Hematopoietic multipotent progenitor cell treated with erythropoietin and hydrocortisone succinate and interleukin-3 and kit ligand, for 15 days (in vitro differentiated cells): ENCODE measurements at regions not wholly inside any gene's neighbourhood (a gene's known extent, or its start where the extent isn't known, plus 50 kb on each side); places are given as distances from the start of the nearest gene placed in this dataset.

Experiments
- DNase-seq: peaks from one replicate; pipeline ENCODE4 v3.0.0-alpha.2; 2015; ENCODE audit warnings: low spot score

DNA sequence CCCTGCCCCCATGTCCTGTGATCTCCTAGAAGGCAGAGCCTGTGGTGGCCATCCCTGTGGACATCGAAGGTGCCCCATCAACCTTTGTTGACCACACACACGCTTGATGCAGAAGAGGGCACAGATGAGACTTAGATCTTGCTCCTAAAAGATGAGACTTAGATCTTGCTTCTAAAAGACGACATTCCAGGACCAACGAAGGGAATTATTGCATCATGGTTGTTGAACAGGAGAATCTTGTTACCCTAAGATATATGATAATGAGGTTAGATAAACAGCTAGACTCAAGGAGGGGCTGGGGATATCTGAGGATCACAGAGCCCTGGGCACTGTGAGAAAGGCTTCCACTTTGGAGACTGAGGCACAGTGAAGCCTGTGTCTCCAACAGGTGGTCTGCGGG is 91.1 kb upstream of the WSCD2 start:
- DNase-seq, result no peak

DNA sequence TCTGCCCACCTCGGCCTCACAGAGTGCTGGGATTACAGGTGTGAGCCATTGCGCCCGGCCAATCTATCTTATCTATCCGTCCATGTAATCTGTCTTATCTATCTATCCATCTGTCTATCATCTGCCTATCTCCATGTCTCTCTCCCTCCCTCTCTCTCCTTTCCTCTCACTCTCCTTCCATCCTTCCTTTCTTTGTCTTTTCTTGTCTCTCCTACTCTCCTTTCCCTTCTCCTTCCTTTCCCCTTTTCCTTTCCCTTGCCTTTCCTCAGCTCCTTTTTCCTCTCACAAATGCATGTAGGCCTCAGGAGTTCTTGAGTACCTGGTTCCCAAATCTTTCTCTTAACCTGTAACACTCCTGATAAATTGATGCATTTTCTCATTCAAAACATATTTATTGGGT is 89.3 kb upstream of the WSCD2 start:
- DNase-seq, result no peak

DNA sequence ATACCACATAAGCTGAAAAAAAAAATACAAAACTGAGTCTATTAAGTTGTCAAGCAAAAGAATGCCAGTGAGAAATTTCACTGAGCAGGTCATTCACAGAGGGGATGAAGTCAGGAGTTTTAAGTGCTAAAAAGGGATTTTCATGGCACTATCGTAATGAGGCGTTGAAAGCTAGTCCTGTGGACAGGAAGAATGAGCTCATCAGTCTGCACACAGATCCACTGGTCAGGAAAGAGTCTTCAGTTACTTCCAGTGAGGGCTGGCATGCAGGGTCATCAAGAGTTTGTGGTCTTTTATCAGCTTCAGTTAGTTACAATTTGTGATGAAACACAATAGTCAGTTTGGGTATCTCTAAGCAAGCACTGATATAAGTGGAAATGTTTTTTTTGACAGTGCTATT is 88.1 kb upstream of the WSCD2 start:
- no peak for DNase-seq

DNA sequence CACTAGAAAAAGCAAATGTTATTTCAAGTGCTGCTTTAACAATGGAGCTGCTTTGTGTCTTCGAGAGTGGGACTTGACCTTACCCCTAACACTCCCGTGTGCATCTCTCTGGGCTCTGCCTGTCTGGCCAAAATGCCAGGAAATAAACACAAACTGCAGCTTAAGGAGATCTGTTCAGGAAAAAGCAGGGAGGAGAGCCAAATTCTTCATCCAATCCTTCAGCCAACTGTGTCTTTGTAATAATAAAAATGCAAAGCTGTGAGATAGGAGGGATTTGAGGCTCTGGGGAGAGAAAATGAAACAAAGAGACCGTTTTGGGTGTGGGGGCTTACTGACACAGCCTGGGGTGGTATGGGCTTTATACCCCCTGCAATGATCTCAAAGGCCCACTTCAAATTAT is 85.8 kb upstream of the WSCD2 start:
- DNase-seq, result no peak

DNA sequence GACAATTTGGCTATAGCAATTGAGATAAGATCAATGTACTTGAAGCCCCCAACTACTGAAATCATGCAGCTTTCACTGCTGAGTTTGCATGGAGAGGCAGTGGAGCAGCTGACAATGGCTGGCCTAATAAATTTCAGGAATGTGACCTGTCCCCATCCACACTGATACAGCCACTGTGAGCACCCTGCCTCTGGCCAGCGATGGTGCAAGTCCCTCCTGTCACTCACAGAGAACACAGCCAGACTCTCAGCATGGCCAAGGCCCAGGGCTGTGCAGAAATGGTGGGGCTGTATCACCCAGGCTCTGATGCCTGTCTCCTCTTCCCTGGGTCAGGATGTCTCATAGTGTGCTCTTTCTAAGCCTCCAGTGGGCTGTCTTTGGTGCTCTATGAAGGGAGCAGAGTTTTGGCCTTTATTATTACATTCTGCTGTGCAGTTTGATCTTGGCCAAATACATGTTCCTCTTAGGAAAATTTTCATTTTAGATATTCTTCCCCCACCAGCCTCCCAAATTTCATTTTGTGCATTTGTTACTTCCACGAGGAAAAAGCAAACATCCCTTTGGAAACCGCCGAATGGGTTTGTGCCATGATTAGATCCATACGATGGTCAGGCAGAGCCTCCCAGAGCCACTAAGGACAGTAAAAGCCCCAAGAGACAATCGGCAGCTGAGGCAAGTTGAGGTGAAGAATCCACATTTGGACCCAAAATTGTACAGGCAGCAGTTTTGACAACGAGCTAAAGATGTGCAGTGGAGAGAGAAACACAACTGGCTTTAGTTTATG is 85.1 kb upstream of the WSCD2 start:
- no peak for DNase-seq

DNA sequence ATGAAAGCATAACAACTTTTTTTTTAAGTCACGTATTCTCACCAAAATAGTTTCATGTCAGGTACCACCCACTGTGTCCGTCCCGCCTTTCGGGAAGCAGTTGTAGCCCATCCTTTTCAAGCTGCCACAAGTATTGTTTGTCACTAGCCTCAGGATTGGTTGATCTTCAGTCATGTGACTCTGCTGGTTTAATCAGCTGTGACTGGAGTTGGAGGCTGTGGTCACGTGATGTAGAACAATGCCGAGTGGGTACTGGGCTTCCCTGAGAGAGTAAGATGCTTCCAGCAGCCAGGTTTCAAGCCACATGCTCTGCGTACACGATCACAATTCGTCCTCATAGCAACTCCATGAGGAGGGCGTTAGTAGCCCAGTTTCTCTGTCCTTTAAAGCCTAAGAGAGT is 83.0 kb upstream of the WSCD2 start:
- DNase-seq, result no peak

DNA sequence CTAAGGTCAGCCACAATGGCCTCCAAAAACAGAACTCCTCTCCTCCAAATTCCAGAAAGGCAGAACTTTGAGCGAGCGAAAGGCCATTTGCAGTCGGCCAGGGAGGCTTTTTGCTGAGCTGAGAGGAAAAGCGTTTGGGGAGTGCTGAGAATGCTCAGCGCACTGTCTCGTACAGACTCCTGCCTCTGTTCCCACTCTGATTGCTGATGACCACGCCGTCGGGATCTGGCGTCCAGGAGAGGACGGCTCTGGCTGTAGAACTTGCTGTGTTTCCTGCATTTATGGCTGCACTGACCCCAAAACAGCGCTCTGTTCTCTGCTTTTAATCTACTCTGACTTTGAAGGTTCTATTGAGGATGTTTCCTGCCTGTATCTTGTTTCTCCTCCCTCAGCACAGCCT is 82.4 kb upstream of the WSCD2 start:
- DNase-seq, result no peak

DNA sequence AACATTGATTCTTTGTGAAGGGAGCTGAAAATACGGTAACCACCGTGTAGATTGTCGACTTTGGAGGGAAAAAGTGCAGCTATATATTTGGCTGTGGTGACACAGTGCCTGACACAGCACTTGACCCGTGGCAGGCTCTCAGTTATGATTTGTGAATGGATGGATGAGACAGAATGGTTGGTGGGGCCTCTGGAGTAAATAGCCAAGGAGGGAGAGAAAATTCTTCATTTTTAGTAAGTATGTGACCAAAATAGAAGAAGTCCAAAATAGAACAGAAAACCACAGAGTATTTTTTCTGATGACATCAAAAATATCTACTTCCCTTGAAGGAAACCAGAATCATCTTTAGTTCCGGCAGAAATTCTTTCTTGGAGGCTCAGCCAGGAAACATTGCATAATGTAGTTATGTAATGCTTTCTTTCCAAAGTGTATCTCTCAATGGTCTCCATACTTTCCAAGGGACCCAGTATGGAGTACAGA is 82.0 kb upstream of the WSCD2 start:
- DNase-seq, result no peak

DNA sequence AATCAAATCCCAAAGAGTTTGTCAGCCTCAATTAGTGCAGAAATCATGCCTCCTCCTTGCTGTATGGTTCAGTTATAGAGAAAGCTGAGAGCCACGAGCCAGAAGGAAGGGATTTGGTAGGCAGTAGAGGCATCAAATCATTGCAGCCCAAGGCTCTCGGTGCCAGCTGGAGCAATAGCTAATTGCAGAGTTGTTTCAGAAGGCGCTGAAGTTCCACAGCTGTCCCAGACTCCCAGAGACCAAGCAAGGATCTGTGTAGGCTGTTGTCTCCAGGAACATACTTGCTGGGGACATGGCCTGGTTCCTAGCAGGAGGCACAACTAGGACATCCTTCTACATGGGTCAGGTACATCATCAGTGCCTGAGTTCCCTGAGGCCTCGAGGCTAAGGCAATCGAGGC is 80.4 kb upstream of the WSCD2 start:
- DNase-seq, result no peak

DNA sequence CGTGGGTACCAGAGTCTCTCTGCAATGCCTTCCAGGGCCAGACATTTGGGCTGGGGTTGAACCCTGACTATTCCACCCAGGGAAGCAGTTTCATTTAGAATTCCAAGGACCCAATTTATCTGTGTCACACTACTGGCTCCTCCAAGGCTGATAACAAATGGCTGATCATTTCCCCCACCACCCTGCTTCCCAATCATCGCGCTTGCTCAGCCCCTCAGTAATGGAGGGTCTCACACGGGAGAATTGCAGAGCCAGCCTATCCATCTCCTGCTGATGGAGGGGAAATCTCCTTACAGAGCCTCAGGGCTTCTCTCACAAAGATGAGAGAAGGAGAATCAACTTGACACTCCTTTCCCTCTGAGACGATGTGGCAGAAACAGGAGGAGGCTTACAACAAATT is 78.4 kb upstream of the WSCD2 start:
- no peak for DNase-seq

DNA sequence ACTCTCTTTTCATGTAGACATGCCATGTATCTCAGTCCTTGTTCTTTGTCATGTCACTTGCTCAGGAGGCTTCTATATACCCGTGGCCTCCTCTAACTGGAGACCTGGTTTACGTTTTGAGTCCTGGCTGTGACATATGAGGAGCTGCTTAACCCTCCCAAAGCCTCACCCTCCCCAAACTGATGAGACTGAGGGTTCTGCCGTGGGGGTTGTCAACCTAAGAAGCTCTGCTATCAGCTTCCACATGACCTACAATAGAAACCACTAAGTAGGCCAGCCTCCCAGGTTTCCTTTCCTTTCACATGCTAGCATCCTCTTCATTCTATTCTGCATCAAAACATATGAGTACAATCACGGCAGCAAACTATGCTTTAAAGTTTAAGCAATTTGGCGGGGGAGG is 76.8 kb upstream of the WSCD2 start:
- no peak for DNase-seq

DNA sequence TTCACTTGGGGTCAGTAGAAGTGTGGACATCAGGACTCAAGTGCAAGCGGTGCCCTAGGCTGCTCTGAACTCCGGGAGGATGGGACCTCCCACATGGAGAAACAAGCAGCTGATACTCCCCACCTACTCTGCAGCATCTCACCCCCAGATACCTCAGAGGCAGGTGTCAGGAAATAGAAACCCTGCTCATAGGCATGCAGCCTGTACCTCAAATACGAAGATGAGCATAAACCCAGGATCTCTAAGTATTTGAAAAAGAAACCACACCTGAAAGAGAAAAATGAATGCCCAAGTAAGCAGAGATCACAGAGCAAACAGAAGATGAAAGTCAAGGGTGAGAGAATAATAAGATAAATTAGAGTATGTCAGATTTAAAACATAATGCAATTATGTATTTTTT is 75.6 kb upstream of the WSCD2 start:
- DNase-seq, result no peak

DNA sequence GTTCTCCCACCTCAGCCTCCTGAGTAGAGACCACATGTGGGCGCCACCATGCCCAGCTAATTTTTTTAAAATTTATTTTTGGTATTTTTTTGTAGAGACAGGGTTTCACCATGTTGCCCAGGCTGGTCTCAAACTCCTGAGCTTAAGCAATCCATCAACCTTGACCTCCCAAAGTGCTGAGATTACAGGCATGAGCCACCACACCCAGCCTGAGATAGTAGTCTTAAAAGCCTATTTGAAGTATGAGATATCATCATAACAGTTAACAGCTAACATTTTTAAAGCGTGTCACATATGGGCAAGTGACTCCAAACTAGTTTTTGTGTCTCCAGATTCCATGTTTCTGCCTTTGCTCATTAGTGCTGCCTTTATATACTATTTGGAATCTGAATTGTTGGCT is 74.6 kb upstream of the WSCD2 start:
- DNase-seq, result no peak

DNA sequence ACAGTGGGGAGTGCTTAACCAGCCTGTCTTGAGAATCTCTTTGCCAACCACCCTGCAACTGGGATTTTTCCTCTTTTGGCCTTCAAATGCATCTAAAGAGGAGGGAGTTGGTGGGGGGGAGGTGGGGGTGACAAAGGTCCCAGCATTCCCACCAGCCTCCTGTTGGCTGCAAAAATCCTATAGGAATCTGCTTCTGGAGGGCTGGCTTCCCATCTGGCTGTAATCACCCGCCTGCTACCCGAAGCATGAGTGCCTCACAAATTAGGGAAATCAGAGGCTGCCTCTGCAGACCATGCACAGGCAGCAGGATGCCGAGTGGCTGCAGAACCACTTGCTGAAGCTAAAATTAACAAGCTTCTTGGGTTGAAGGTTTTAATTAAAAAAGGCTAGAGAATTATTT is 73.9 kb upstream of the WSCD2 start:
- DNase-seq, result no peak

DNA sequence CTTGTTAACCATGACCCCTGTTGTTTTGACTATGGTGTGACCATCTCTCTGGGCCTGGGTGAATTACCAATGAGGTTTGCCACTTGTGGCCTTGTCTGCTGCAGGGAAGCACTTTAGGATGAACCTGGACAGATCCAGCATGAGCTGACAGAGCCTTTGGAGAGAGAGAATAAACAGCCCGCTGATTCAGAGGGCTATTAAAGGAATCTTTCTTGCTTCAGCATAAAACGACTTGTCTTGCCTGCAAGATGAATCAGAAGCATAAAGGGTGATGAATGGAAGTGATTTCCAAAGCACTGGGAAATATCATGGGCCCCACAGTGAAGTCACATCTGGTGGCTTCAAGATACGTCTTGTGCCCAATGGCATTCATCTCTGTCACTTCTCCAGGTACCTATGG is 69.0 kb upstream of the WSCD2 start:
- DNase-seq, result no peak

DNA sequence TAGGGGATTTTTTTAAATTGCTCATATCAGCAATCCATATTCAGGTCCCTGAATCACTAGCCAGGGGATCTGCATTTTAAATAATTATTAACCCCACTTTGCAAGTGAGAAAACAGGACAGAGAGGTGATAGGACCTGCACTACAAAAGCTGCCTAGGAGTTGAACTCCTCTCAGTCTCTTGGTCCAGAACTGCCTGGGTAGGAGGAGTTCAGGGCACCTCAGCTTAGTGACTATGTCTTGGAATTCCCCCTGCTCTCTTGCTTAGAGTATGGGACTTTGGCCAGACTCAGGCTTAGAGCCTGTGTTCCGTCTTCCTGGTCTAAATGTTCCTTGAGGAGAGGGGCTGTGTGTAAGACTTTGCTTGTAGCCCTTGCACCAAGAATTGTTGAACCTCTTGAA is 68.2 kb upstream of the WSCD2 start:
- DNase-seq, result no peak

DNA sequence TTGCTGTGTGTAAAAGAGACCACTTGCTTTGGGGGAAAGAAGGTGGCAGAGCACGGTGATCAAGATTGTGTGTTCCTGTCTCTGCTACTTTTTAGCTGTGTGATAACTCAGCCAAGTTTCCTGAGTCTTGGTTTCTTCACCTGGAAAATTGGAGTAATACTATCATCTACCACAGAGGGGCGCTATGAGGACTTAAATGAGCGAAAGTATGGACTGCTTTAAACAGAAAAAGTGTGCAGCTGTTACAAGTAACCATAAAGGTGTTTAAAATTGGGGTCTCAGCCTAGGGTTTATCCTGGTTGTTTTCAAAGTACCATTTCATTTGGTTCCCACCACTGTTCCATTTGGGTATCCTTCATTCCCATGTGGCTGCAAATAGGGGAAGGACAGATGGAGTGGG is 65.9 kb upstream of the WSCD2 start:
- DNase-seq, result peak; percentile 57

DNA sequence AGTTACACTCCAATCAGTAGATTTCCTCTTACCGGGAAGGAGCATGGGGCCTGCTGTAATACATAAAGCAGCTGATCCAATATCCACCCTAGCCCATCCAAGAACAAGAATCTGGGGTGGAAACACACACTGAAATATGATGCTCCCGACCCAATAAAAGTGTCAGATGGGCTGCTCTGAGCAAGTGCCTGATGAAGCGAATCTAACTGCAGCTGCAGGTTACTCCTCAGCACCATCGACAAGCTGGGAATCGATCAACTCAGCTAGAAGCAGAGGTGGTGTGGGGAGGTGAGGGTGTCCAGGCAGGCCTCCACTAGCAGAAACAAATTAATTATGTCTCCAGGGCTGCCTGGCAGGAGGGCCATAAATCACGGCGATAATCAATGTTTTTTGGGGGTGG is 64.0 kb upstream of the WSCD2 start:
- no peak for DNase-seq

DNA sequence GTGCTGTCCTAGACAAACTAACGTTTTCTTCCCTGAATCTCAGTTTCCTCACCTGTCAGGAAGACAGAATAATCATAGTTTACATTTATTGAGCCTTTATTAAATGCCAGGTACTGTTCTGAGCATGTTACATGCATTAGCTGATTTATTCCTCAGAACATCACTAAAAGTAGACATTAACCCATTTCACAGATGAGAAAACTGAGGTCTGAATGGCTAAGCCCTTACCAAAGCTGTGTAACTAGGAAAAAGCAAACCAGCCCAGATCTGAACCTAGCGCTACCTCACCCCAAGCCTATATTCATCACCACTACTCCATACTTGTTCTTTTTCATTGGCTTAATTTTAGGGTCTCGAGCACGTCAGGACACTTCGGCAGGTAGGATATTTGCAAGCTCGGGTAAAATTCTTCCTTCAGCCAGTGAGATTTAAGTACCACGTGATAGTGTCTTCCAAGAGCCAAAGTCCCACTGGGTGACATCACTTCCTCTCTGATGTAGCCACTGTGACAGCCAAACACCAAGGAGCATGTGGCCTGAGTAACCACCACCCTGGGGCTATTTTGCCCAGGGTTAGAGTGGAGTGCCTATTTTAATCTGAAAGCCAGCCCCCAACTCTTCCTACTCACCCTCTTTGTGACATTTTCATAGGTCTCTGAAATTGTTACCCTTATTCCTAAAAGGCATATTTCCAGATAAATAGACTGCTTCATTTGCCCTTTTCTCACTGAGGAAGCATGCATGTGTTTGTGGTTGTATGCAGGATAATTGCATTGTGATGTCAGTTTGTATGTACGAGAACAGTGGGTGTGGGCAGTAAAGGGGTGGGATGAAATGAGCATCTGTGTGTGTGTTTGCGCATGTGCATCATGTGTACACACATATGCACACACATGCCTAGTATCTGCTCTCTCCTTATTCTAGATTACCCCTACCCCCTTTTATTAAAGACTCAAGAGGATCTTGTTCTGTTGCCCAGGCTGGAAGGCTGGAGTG is 62.2 kb upstream of the WSCD2 start:
- no peak for DNase-seq

DNA sequence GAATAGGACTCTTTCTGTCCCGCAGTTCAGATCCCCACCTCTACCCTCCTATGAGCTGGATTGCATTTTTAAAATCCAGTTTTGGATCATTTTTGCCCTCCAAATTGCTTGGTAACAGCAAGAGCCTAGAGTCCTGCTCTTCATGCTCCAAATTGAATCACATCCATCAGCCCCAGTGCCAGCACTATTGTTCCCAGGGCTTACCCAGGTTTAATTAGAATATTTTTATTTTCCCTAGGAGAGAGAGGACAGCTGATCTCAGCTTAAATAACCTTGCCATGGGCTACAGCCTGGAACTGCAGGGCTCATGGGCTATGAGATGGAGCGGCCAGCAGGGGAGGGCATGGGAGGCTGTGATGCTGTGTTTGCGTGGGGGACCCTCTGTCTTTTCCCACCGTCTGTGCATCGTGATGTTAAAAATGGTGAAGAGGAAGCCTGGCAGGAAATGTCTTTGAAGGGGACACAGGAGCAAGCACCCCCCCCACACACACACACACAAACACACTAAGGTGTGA is 59.4 kb upstream of the WSCD2 start:
- no peak for DNase-seq

DNA sequence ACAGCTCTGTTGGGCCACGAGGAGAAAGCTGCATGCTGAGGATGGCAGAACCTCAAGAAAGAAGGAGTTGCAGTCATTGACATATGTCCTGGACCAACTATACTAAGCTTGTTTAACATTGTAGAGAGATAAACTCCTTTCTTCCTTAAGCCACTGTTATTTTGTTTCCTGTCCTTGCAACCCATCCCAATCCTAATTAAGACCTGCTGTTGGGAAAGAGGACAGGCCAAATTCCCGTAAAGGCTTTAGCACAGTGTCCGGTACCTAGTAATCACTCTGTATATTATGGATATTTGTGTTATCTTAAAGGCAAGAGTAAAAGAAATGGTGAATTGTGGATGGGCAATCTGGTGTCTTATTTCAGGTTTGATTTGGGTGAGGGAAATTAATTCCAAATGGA is 53.5 kb upstream of the WSCD2 start:
- no peak for DNase-seq

DNA sequence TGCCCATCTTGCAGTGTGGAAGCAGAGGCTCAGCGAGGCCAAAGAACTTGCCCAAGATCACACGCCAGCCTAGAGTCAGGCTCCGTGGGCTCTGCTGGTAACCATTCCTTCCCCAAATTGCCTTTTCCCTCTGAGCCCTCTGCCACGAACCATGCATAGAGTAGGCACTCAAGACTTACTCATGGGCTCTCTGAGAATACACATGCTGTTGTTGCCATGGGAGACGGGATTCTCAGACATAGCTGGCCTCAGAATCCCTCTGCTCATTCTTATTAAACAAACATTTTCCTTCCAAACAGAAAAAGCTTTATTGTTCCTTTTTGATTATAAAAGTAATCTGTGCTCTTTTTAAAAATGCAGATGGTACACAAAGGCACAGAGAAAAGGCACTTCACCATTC is 52.5 kb upstream of the WSCD2 start:
- no peak for DNase-seq

DNA sequence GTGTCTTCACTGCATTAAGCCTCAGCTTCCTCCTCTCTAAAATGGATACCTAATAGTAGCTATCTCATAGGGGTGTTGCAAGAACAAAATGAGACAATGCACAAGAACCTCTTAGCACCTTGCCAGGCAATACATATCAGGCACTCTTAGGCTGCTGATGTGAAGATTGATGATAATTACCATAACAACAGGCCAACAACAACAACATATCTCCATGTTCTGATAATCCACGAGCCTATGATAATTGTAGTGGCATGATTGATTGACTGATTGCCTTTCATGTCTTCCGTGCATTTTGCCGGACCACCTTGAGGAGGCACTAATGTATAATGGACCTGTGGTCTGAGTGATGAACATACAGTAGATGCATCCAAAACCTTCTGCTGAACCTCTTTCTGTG is 50.7 kb upstream of the WSCD2 start:
- peak; percentile 6 for DNase-seq
